A673 (cell line): ENCODE measurements at regions not wholly inside any gene's neighbourhood (a gene's known extent, or its start where the extent isn't known, plus 50 kb on each side); places are given as distances from the start of the nearest gene placed in this dataset.

Experiments
- CTCF ChIP-seq: fragments of 300-800, 200-600 bp; sonication (generic); conservative IDR thresholded peaks from 2 replicates; pipeline ENCODE4 v1.5.1; 2017; ENCODE audit warnings: low read depth, mild to moderate bottlenecking, antibody characterized with exemption, low read length, moderate library complexity, mixed read lengths
- EZH2 ChIP-seq: fragments of 200-600 bp; sonication (generic); IDR thresholded peaks from 2 replicates; pipeline ENCODE4 v1.6.1; 2017; ENCODE audit warnings: borderline replicate concordance, low read depth, mild to moderate bottlenecking, mixed read lengths, antibody characterized with exemption, low read length; ENCODE audit not compliant: poor library complexity, severe bottlenecking

GRCh38 chr3:107861904-107862303, 228.9 kb downstream of the CD47 start:
- TF ChIP-seq CTCF: no peak
- TF ChIP-seq EZH2: no peak
